Activated T-helper 2 cell treated with anti-CD3 and anti-CD28 coated beads, Interferon-gamma antibody, Interleukin-2, Interleukin-4, amounts not matched to agents 10 μg/mL and 5 μg/mL and 100 μg/mL, durations not matched to agents 14 hours and 24 hours and 36 hours (primary cell): ENCODE measurements at regions not wholly inside any gene's neighbourhood (a gene's known extent, or its start where the extent isn't known, plus 50 kb on each side); places are given as distances from the start of the nearest gene placed in this dataset.
"Not testable (repeated sequence)": the region's sequence is repeated elsewhere in the genome, so short reads cannot be mapped to it uniquely, and the experiment has no call there.

Source experiments
- DNase-seq: peaks from one replicate; pipeline ENCODE4 v3.0.0; 2021; ENCODE audit warnings: low spot score
- H3K27ac Mint-ChIP-seq: one replicate; pipeline ENCODE4 v1.8.0; 2021; ENCODE audit warnings: mixed read lengths
- H3K27me3 Mint-ChIP-seq: one replicate; pipeline ENCODE4 v1.8.0; 2021; ENCODE audit warnings: low read depth, mixed read lengths
- H3K36me3 Mint-ChIP-seq: one replicate; pipeline ENCODE4 v1.8.0; 2021; ENCODE audit warnings: low read depth, mixed read lengths
- H3K4me1 Mint-ChIP-seq: one replicate; pipeline ENCODE4 v1.8.0; 2021; ENCODE audit warnings: low read depth, mixed read lengths
- H3K4me3 Mint-ChIP-seq: one replicate; pipeline ENCODE4 v1.8.0; 2021; ENCODE audit warnings: low read depth, mild to moderate bottlenecking, moderate library complexity, mixed read lengths
- H3K9me3 Mint-ChIP-seq: one replicate; pipeline ENCODE4 v1.8.0; 2021; ENCODE audit warnings: mixed read lengths
- intact Hi-C: fragments of 100-400 bp; cut with micrococcal nuclease; formaldehyde crosslinking; loops from one replicate; pipeline ENCODE4 v1.15.1; 2023

DNA sequence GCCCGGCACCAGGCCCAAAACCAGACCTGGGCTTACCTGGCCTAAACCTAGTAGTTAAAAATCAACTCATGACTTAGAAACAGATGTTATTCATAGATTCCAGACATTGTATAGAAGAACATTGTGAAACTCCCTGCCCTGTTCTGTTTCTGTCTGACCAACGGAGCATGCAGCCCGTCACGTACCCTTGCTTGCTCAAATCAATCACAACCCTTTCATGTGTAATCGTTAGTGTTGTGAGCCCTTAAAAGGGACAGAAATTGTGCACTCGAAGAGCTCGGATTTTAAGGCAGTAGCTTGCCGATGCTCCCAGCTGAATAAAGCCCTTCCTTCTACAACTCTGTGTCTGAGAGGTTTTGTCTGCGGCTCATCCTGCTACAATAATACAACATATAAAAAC, 209.5 kb upstream of the BTBD3 start:
- H3K9me3 Mint-ChIP-seq, result peaks cover 15% of the 10 kb centered on the region
- H3K27ac Mint-ChIP-seq, H3K27me3 Mint-ChIP-seq, H3K4me1 Mint-ChIP-seq, H3K36me3 Mint-ChIP-seq, DNase-seq, H3K4me3 Mint-ChIP-seq, intact Hi-C loops: not testable (repeated sequence)

DNA sequence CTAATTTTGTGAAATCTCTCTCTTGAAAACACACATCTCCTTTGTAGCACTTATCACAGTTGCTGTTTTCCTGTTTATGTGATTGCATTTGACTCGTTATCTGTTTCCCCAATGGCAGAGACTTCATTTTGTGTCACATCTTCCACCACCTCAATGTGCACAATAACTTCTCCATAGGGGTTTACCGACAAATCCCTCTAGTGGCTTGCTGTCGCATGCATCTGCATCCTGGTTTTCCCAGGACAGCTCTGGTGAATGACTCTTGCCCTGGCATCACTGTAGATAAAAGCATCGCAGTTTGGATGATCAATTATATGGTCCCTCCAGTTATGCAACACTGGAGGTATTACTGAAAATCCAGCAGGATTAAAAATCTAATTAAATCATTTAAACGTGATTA, 206.5 kb upstream of the BTBD3 start:
- Mint-ChIP-seq H3K27me3 (no peaks in the 10 kb centered on the region), H3K9me3 (peaks cover 8% of the 10 kb centered on the region), H3K36me3 (no peaks in the 10 kb centered on the region), H3K27ac (no peak overlapping the region), H3K4me1 (no peaks in the 10 kb centered on the region), H3K4me3 (no peak overlapping the region)
- DNase-seq, result no peak
- intact Hi-C loops, result no loop called here

DNA sequence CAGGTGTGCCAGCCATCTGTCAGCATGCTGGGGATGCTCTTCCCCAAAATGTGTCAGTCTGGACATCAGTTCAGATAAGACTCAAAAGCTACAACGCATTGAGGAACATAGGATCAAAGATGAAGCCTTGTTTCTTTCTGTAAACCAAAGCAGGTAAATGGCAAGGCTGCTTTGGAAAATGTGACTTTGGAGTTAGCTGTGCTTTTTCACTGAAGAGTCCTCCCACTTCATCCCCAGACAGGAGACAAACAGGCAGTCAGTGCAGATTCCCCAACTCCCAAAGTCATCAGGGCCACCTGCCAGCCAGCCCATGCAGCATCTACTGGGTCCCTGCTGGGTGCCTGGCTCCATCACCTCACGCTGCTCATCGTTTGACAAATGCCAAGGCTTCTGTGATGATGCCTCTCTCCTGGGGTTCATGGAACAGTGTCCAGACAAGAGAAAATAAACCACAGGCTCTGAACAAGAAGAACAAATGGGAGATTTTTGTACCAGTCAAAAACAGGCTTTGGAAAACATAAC, 205.0 kb upstream of the BTBD3 start:
- Mint-ChIP-seq H3K27ac (no peak overlapping the region), H3K4me1 (no peaks in the 10 kb centered on the region), H3K9me3 (no peaks in the 10 kb centered on the region), H3K4me3 (no peak overlapping the region), H3K36me3 (no peaks in the 10 kb centered on the region), H3K27me3 (no peaks in the 10 kb centered on the region)
- no peak for DNase-seq
- intact Hi-C loops, result no loop called here

DNA sequence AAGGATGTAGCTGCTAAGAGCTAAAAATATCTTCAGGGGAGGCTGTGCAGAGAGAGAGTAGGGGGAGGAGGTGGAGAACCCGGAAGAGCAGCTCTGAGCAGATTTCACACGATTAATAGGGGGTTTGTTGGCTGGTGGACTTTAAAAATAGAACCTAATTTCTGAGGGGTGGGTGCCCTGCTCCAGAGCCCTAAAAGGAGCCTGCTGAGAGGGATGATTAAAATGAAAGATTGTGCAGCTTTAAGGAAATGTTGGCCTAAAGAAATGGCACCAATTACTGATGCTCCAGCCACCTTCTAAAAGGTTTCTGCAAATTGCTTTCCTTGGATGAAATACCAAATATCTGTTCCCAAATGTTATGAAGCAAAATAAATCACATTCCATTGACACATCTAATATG, 202.8 kb upstream of the BTBD3 start:
- intact Hi-C loops, result no loop called here
- H3K36me3 Mint-ChIP-seq, result no peaks in the 10 kb centered on the region
- no peak for DNase-seq
- H3K4me3 Mint-ChIP-seq, result no peak overlapping the region
- H3K4me1 Mint-ChIP-seq, result no peaks in the 10 kb centered on the region
- no peak overlapping the region for H3K27ac Mint-ChIP-seq
- no peaks in the 10 kb centered on the region for H3K27me3 Mint-ChIP-seq
- no peaks in the 10 kb centered on the region for H3K9me3 Mint-ChIP-seq

DNA sequence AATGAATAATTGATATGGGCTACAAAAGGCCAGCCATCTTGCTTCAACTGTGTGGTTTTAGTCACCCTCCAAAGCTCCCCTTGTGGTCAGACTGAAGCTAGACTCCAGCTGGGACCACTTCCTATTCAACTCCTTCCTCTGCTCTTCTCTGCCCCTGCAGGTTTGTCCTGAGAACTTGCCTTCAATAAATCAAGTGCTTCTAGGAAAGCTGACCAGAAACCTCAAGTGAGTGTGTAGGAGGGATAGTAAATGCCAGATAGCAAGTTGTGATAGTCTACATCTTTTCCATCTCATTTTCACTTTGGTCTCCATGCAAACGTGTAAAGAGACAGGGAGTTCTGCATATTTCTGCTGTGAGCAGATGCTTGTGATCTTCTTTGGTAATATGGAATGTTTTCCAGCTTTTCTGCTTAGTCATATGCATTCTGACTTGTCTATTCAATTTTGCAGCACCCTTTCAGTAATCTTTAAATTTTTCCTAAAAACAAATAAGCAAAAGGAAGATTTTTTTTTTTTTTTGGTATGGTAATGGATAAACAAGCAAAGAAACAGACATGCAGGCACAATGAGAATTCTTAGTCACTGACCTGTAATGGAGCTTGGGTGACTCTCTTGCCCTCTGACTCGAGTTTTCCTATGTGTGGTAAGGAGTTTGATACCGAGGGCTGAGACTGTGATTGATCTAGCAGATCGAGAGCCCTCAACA, 201.3 kb upstream of the BTBD3 start:
- H3K27ac Mint-ChIP-seq, result no peak overlapping the region
- H3K4me3 Mint-ChIP-seq, result no peak overlapping the region
- intact Hi-C loops, result no loop called here
- no peaks in the 10 kb centered on the region for H3K4me1 Mint-ChIP-seq
- H3K27me3 Mint-ChIP-seq, result no peaks in the 10 kb centered on the region
- no peaks in the 10 kb centered on the region for H3K9me3 Mint-ChIP-seq
- DNase-seq, result no peak
- H3K36me3 Mint-ChIP-seq, result no peaks in the 10 kb centered on the region

DNA sequence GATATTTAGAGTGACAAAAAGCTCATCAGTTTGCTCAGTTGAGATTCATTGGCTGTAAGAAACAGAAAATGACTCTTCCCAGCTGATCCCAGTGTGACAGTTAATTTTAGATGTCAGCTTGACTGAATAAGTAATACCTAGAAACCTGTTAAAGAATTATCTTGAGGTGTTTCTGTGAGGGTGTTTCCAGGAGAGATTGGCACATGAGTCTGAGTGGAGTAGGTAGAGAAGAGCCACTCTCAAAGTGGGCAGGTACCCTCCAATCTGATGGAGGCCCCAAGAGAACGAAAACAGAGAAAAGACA, 200.8 kb upstream of the BTBD3 start:
- intact Hi-C loops, result no loop called here
- no peak overlapping the region for H3K27ac Mint-ChIP-seq
- H3K27me3 Mint-ChIP-seq, result no peaks in the 10 kb centered on the region
- no peak for DNase-seq
- H3K9me3 Mint-ChIP-seq, result no peaks in the 10 kb centered on the region
- no peaks in the 10 kb centered on the region for H3K4me1 Mint-ChIP-seq
- no peaks in the 10 kb centered on the region for H3K36me3 Mint-ChIP-seq
- no peak overlapping the region for H3K4me3 Mint-ChIP-seq

DNA sequence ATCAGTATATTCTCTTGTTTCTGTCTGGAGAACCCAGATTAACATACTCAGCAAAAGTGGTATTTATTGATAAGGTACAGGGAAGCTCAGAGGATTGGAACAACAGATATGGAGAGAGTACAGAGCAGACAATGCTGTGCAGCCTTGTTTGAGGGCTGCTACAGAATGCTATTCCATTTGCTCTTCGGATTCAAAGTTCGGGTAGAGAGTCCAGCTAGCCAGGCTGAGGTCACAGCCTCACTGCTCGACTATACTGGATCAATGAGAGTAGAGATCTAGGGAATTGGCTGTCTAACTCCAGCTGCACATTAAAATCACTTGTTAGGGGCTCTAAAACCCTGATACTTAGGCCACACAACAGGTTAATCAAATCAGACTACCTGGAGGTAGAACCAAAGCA, 200.1 kb upstream of the BTBD3 start:
- no peaks in the 10 kb centered on the region for H3K27me3 Mint-ChIP-seq
- intact Hi-C loops, result no loop called here

DNA sequence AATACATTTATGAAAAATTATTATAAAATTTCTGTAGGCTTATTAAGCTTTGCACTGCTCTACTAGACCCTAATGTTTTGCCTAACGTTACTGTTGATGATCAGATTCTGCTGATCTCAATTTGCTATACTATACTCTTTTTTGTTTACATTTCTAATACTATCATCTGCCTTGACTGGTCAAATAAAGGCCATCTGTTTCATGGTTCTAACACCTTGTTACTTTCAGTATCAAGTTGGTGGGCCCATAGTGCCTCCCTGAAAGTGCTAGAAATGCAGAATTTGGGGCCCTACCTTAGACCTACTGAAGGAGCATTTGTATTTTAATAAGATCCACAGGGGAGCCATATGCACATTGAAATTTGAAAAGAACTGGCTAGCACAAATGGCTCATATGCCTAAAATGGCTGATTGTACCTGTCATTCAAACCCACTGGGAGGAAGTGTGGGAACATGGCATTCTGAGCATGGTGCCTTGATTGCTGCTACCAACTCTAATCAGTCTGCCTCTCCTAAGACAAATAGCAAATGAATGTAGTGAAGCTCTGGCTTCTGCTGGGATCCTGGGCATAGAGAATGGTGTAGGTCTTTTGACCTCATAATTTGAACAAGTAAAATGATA, 199.1 kb upstream of the BTBD3 start:
- no peak for DNase-seq
- no peaks in the 10 kb centered on the region for H3K4me1 Mint-ChIP-seq
- no peak overlapping the region for H3K4me3 Mint-ChIP-seq
- no peaks in the 10 kb centered on the region for H3K9me3 Mint-ChIP-seq
- intact Hi-C loops, result no loop called here
- H3K36me3 Mint-ChIP-seq, result no peaks in the 10 kb centered on the region
- no peaks in the 10 kb centered on the region for H3K27me3 Mint-ChIP-seq
- H3K27ac Mint-ChIP-seq, result no peak overlapping the region

More for the DNA sequence above, 200.1 kb upstream of the BTBD3 start:
- Mint-ChIP-seq H3K4me1 (no peaks in the 10 kb centered on the region), H3K9me3 (no peaks in the 10 kb centered on the region), H3K27ac (no peak overlapping the region), H3K36me3 (no peaks in the 10 kb centered on the region), H3K4me3 (no peak overlapping the region)
- DNase-seq, result no peak

DNA sequence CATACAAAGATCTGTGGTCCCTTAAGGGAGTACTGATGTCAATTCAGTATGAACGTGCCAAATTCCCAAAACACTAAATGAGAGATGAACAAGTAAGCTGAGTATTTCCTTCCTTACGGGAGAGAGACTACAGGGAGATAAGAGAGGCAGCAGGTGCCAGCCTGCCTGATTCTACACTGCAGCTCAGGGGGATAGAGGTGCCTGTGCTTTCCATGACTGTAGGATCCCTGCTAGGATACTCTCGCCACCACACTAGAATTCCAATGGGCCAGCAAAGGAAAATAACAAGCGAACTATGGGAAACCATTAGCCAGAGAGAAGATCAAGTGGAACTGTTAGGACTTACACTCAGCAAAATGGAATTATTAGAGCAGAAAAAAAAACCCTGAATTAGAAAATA, 198.5 kb upstream of the BTBD3 start:
- Mint-ChIP-seq H3K27me3 (no peaks in the 10 kb centered on the region), H3K4me3 (no peak overlapping the region), H3K27ac (no peak overlapping the region), H3K36me3 (no peaks in the 10 kb centered on the region), H3K4me1 (no peaks in the 10 kb centered on the region), H3K9me3 (no peaks in the 10 kb centered on the region)
- DNase-seq, result no peak
- intact Hi-C loops, result no loop called here

DNA sequence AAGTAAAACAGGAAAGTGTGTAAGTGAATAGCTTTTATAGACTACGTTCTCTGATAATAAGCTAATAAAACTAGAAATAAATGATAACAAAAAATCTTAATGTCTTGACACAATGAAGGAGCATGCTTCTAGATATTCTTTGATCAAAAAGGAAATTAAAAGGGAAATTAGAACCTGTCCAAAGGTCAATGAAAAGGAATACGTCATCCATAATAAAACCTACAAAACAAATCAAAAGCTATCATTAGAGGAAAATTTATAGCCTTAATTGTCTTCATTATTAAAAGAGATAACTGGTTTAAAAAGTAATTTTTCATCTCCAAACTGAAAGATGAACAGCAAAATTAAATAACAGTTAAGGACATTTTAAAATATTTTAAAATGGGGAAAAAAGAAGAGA, 196.3 kb upstream of the BTBD3 start:
- intact Hi-C loops, result no loop called here
- Mint-ChIP-seq H3K27me3 (no peaks in the 10 kb centered on the region), H3K4me1 (no peaks in the 10 kb centered on the region), H3K4me3 (no peak overlapping the region), H3K9me3 (no peaks in the 10 kb centered on the region), H3K27ac (no peak overlapping the region), H3K36me3 (no peaks in the 10 kb centered on the region)
- DNase-seq, result no peak

DNA sequence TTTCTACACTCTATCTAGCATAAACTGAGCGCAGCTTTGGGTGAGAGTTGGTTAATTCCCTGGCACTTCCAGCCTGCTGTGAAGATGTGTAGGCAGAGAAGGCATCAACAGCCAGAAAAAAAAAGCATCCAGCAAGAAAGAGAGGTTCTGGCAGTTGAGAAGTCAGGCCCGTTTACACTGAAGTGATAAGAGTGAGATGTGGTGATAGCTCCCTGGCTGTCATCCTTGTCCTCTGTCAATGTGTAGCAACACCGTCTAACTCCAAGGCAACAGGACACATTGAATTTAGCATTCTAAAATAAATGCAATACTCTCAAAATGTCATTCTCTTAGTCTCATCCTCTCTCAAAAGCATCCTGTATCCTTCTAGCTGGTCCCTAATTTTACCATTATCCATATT, 193.6 kb upstream of the BTBD3 start:
- H3K36me3 Mint-ChIP-seq, result no peaks in the 10 kb centered on the region
- H3K27me3 Mint-ChIP-seq, result no peaks in the 10 kb centered on the region
- H3K4me1 Mint-ChIP-seq, result no peaks in the 10 kb centered on the region
- peaks cover 3% of the 10 kb centered on the region for H3K9me3 Mint-ChIP-seq
- intact Hi-C loops, result no loop called here
- no peak for DNase-seq
- no peak overlapping the region for H3K27ac Mint-ChIP-seq
- no peak overlapping the region for H3K4me3 Mint-ChIP-seq

DNA sequence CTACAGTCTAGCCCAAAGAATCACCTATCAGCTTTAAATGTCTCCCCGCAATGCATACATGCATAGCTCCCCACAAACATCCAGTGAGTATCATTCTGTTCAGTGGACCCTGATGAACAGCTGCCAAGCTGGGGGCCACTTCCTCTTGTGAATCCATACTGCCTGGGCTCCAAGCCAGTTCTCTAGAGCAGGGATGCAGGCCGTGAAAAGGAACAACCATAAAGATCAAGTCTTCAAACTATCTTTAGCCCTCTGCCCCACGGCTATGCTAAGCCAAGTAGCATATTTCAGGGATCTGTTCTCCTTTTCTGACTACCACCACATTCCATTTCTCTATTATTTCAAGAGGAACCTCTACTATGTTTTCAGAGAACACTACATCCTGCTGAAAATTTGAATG, 191.7 kb upstream of the BTBD3 start:
- no peaks in the 10 kb centered on the region for H3K4me1 Mint-ChIP-seq
- H3K36me3 Mint-ChIP-seq, result no peaks in the 10 kb centered on the region
- H3K4me3 Mint-ChIP-seq, result no peak overlapping the region
- no peak for DNase-seq
- no peaks in the 10 kb centered on the region for H3K27me3 Mint-ChIP-seq
- intact Hi-C loops, result no loop called here
- H3K27ac Mint-ChIP-seq, result no peak overlapping the region
- H3K9me3 Mint-ChIP-seq, result peaks cover 14% of the 10 kb centered on the region

DNA sequence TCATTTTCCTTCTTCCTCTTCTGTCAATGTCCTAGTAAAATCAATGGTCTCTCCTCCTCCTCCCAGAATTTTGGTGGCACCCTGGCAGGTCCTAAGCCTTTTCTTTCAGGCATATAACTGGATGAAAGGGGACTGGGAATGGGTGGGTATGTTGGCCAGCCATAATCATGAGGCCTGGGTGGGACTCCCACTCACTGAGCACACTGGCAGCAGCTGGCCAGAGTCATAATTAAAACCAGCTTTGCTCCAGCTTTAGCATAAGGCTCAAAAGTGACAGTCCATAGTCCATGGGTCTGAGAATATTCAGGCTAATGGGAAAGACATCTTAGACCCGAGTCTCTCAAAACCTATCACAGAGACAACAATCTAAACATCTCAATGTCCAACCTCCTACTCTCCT, 190.0 kb upstream of the BTBD3 start:
- no peak overlapping the region for H3K27ac Mint-ChIP-seq
- intact Hi-C loops, result no loop called here
- no peaks in the 10 kb centered on the region for H3K36me3 Mint-ChIP-seq
- no peak overlapping the region for H3K4me3 Mint-ChIP-seq
- H3K27me3 Mint-ChIP-seq, result no peaks in the 10 kb centered on the region
- peaks cover 26% of the 10 kb centered on the region for H3K9me3 Mint-ChIP-seq
- DNase-seq, result no peak
- H3K4me1 Mint-ChIP-seq, result no peaks in the 10 kb centered on the region

DNA sequence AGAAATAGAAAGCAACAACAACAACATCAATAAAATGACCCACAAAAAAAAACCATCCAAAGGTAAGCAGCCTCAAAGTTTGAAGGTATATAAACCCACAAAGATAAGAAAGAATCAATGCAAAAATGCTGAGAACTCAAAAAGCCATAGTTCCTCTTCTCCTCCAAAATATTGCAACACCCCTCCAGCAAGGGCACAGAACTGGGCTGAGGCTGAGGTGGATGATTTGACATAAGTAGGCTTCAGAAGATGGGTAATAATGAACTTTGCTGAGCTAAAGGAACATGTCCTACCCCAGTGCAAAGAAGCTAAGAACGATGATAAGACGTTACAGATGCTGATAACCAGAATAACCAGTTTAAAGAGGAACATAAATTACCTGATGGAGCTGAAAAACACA, 188.8 kb upstream of the BTBD3 start:
- no peak overlapping the region for H3K4me3 Mint-ChIP-seq
- H3K9me3 Mint-ChIP-seq, result peaks cover 27% of the 10 kb centered on the region
- no peaks in the 10 kb centered on the region for H3K4me1 Mint-ChIP-seq
- intact Hi-C loops, result no loop called here
- no peaks in the 10 kb centered on the region for H3K27me3 Mint-ChIP-seq
- H3K36me3 Mint-ChIP-seq, result no peaks in the 10 kb centered on the region
- H3K27ac Mint-ChIP-seq, result no peak overlapping the region
- no peak for DNase-seq
